Sigmoid colon (tissue), 6 donors: ENCODE measurements at regions not wholly inside any gene's neighbourhood (a gene's known extent, or its start where the extent isn't known, plus 50 kb on each side); places are given as distances from the start of the nearest gene placed in this dataset.

Experiments
- DNase-seq: peaks from one replicate; pipeline ENCODE4 v3.0.0-alpha.2; 2019
- H3K27ac ChIP-seq, 4 donors: fragments of 200-600 bp; sonication (generic); one replicate each; pipeline ENCODE4 v1.5.1; 2016 to 2019; ENCODE audit warnings: mild to moderate bottlenecking in 1 of 4
- H3K27me3 ChIP-seq, 3 donors: fragments of 200-600 bp; sonication (generic); one replicate each; pipeline ENCODE4 v1.5.1; 2019; ENCODE audit warnings: mild to moderate bottlenecking in 1 of 3
- H3K36me3 ChIP-seq, 4 donors: fragments of 200-600 bp; sonication (generic); one replicate each; pipeline ENCODE4 v1.5.1; 2016 to 2019
- H3K4me1 ChIP-seq, 4 donors: fragments of 200-600 bp; sonication (generic); one replicate each; pipeline ENCODE4 v1.5.1; 2017 to 2019
- H3K4me3 ChIP-seq, 4 donors: fragments of 200-600 bp; sonication (generic); one replicate each; pipeline ENCODE4 v1.5.1; 2017 to 2019; ENCODE audit warnings: mild to moderate bottlenecking in 2 of 4, moderate library complexity in 1 of 4
- H3K9me3 ChIP-seq, 4 donors: fragments of 200-600 bp in 3 of 4; sonication (generic) in 3 of 4; one replicate each; pipeline versions ENCODE4 v1.5.1 to v1.6.1; 2013 to 2019
- CTCF ChIP-seq, 4 experiments: fragments of 450-650 bp in 3 of 4; fragments of 200-600 bp in 1 of 4; IDR thresholded peaks; one replicate each; pipeline ENCODE4 v1.5.1; 2016 to 2019; ENCODE audit warnings: antibody characterized with exemption in 4 of 4, mild to moderate bottlenecking in 3 of 4, moderate library complexity in 2 of 4
- EP300 ChIP-seq, 4 donors: sonication (generic); formaldehyde crosslinking; IDR thresholded peaks; one replicate each; pipeline ENCODE4 v1.6.1; 2017; ENCODE audit warnings: antibody characterized with exemption in 4 of 4
- POLR2A ChIP-seq, 2 donors: fragments of 450-650 bp; IDR thresholded peaks; one replicate each; pipeline ENCODE4 v1.6.1; 2016; ENCODE audit warnings: antibody characterized with exemption in 2 of 2, mild to moderate bottlenecking in 2 of 2, moderate library complexity in 2 of 2
- POLR2AphosphoS5 ChIP-seq, 4 donors: sonication (generic); formaldehyde crosslinking; IDR thresholded peaks; one replicate each; pipeline ENCODE4 v1.6.1; 2017; ENCODE audit warnings: antibody characterized with exemption in 4 of 4
- WGBS, 2 donors: extraction: QIAGEN DNeasy Blood & Tissue Kit; methylation state at CpG; one replicate each; pipeline ENCODE4 v1.1.7; 2013; 5-methylcytosine and 5-hydroxymethylcytosine counted together
- intact Hi-C: fragments of 100-400 bp; cut with DNase I; formaldehyde crosslinking; loops from one replicate; pipeline ENCODE4 v1.15.1; 2023
- donor health status: healthy with polysubstance abuse.
- donor health status: healthy.

DNA sequence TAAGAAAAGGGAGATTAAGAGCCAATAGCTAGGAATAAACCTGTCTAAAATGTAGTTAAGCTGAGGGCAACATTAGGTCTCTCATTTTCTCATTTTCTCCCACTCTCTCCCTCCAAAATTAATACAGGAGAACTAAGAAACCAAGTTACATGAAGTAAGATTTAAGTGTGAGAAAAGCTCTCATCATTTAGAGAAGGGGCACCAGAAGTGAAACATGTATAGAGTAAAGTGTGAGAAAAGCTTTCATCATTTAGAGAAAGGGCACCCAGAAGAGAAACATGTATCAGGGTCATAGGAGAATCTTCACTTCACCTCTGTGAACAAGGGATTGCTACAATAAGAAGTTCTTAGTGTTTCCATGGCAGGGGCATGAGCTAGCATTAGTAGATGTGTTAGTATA, 132.4 kb upstream of the CNTN1 start:
- H3K27me3 ChIP-seq: no peaks in the 10 kb centered on the region
- no peaks in the 10 kb centered on the region for H3K36me3 ChIP-seq
- H3K4me3 ChIP-seq: no peak overlapping the region
- no peaks in the 10 kb centered on the region for H3K4me1 ChIP-seq
- TF ChIP-seq CTCF (IDR thresholded peaks at IDR 0.05): no peak
- no peak for TF ChIP-seq POLR2A (IDR thresholded peaks at IDR 0.05)
- no peak for TF ChIP-seq EP300 (IDR thresholded peaks at IDR 0.05)
- no peak for TF ChIP-seq POLR2AphosphoS5 (IDR thresholded peaks at IDR 0.05)
- no peak overlapping the region for H3K27ac ChIP-seq
- H3K9me3 ChIP-seq: peaks cover 0 to under 1% (median 0%) of the 10 kb centered on the region in 4 donors
- intact Hi-C loops: no loop called here
- DNase-seq: no peak

DNA sequence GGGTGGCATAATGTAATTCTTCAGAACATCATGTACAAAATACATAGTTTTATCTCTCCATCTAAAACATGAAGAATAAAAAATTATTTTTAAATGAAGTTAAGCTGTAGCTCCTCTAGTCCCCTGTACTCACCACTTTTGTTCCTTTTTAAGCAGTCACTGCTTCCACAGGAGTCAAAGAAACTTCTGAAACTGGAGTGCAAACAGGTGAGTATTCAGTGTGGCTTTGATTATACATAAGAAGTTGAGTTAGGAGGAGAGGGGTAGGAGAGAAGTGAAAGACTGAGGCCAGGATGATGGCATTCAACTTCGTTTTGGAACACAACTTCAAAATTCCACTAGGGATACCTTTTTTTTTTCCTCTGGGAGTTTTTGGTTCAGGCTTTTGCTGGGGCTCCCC, 131.4 kb upstream of the CNTN1 start:
- no peak for DNase-seq
- intact Hi-C loops: no loop called here

GRCh38 chr12:40561395-40561966, 130.8 kb upstream of the CNTN1 start:
- Histone ChIP-seq H3K27ac (no peak overlapping the region), H3K4me3 (no peak overlapping the region), H3K9me3 (no peaks in the 10 kb centered on the region), H3K36me3 (no peaks in the 10 kb centered on the region), H3K27me3 (no peaks in the 10 kb centered on the region), H3K4me1 (no peaks in the 10 kb centered on the region)
- intact Hi-C loops: no loop called here
- no peak for DNase-seq
- WGBS, 2 donors: 75 to 85% methylated on average over 4 of the region's 4 CpGs
- TF ChIP-seq POLR2A (IDR thresholded peaks at IDR 0.05): no peak
- no peak for TF ChIP-seq EP300 (IDR thresholded peaks at IDR 0.05)
- TF ChIP-seq POLR2AphosphoS5 (IDR thresholded peaks at IDR 0.05): no peak
- no peak for TF ChIP-seq CTCF (IDR thresholded peaks at IDR 0.05)

More for the DNA sequence above, 131.4 kb upstream of the CNTN1 start:
- TF ChIP-seq POLR2A (IDR thresholded peaks at IDR 0.05) (no peak), POLR2AphosphoS5 (IDR thresholded peaks at IDR 0.05) (no peak), CTCF (IDR thresholded peaks at IDR 0.05) (no peak), EP300 (IDR thresholded peaks at IDR 0.05) (no peak)
- no peaks in the 10 kb centered on the region for H3K4me1 ChIP-seq
- H3K27ac ChIP-seq: no peak overlapping the region
- no peak overlapping the region for H3K4me3 ChIP-seq
- H3K27me3 ChIP-seq: no peaks in the 10 kb centered on the region
- H3K9me3 ChIP-seq: no peaks in the 10 kb centered on the region
- H3K36me3 ChIP-seq: no peaks in the 10 kb centered on the region
- WGBS, 2 donors: 7 to 44% methylated on average over 1 of the region's 1 CpG

DNA sequence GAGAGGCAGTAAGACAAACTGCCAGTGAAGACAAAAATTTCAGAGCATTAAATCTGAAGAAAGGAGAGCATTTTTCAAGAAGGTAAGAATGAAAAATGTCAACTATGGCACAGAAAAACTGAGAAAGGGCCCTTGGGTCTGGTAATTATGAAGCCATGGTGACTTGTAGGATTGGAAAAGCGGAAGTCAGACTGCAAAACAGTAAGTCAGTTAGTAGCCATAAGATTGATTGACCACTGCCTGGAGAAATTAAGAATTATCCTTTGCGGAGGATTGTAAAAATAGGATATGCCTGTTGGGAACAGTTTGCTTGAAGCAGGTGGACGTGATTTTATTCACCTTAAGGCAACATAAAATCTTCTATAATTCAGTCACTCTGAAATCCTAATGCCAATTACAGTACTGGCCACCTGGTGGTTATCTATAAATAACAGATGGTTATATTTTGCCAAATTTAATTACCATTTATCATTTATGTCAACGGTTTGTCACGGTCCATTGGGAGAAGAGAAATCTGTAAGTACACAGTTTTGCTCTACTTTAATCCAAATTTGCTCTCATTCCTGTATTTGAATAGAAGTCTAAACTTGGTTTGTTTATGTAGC, 127.1 kb upstream of the CNTN1 start:
- Histone ChIP-seq H3K9me3 (no peaks in the 10 kb centered on the region), H3K4me1 (no peaks in the 10 kb centered on the region), H3K36me3 (no peaks in the 10 kb centered on the region), H3K4me3 (no peak overlapping the region), H3K27me3 (no peaks in the 10 kb centered on the region), H3K27ac (no peak overlapping the region)
- 69 to 87% methylated on average over 5 of the region's 5 CpGs for WGBS, 2 donors
- DNase-seq: no peak
- intact Hi-C loops: no loop called here
- no peak for TF ChIP-seq POLR2AphosphoS5 (IDR thresholded peaks at IDR 0.05)
- no peak for TF ChIP-seq CTCF (IDR thresholded peaks at IDR 0.05)
- TF ChIP-seq EP300 (IDR thresholded peaks at IDR 0.05): no peak
- TF ChIP-seq POLR2A (IDR thresholded peaks at IDR 0.05): no peak

- Histone ChIP-seq H3K27me3 (no peaks in the 10 kb centered on the region), H3K4me1 (no peaks in the 10 kb centered on the region), H3K4me3 (no peak overlapping the region), H3K9me3 (no peaks in the 10 kb centered on the region), H3K36me3 (no peaks in the 10 kb centered on the region), H3K27ac (no peak overlapping the region)
- DNase-seq: no peak
- WGBS, 2 donors: 78 to 91% methylated on average over 1 of the region's 1 CpG
- TF ChIP-seq CTCF (IDR thresholded peaks at IDR 0.05) (no peak), POLR2A (IDR thresholded peaks at IDR 0.05) (no peak), EP300 (IDR thresholded peaks at IDR 0.05) (no peak), POLR2AphosphoS5 (IDR thresholded peaks at IDR 0.05) (no peak)
- intact Hi-C loops: no loop called here
These were observed 126.0 kb upstream of the CNTN1 start for GRCh38 chr12:40566271-40566670.
